ENCODE measurements at regions not wholly inside any gene's neighbourhood (a gene's known extent, or its start where the extent isn't known, plus 50 kb on each side); places are given as distances from the start of the nearest gene placed in this dataset.
A peak's percentile ranks its signal among the peaks of the same experiment; 100 is the strongest.
"Not testable (repeated sequence)": the region's sequence is repeated elsewhere in the genome, so short reads cannot be mapped to it uniquely, and the experiment has no call there.

DNA sequence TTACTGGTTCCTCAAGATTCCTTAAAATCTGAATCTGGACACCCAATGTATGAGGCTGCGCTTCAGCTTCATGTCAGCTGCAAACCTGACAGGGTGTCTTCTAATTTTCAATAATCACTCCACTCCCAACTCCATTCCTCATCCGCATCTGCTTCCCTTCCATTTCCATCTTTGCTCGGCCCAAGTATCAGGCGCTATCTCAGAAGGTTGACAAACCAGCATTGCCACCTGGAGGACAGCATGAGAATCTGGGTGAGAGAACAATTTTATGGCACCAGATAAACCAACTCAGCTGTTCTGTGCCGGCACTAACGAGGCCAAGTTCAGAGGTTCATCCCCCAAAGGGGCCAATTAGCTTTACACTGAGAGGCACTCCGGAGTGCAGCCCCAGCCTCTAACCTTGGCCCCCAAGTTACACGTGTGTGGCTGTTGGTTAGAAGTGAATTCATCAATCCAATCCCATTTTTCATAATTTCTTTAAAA, 79.1 kb upstream of the LMO2 start:
- DNase-seq = no peak

DNA sequence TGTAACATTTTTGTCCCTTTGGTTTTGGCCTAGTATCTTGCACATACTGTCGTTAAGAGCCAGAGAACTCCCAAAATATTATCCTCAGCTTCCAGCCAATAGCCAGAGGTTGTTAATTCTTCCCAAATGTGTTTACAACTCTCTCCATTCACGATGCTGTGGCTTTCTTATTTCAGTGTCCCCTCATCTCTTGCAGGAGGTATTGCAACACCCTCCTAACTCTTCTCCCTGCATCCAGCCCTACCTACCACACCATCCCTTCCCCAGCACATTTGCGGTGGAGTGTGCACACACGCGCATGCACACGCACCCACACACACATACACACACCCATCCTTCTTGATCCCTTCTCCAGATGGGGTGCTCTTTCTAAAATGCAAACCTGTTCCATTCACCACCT, 75.6 kb upstream of the LMO2 start:
- DNase-seq = no peak

DNA sequence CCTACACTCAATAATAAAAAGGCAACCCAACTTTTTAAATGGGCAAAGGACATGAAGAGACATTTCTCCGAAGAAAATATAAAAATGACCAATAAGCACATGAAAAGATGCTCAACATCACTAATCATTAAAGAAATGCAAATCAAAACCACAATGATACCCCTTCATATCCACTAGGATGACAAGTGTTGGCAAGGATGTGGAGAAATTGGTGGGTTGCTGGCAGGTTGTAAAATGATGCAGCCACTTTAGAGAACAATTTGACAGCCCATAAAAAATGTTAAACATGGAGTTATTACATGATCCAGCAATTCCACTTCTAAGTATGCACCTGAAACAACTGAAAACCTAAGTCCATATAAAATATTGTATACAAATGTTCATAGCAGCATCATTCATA, 73.2 kb upstream of the LMO2 start:
- DNase-seq = no peak

DNA sequence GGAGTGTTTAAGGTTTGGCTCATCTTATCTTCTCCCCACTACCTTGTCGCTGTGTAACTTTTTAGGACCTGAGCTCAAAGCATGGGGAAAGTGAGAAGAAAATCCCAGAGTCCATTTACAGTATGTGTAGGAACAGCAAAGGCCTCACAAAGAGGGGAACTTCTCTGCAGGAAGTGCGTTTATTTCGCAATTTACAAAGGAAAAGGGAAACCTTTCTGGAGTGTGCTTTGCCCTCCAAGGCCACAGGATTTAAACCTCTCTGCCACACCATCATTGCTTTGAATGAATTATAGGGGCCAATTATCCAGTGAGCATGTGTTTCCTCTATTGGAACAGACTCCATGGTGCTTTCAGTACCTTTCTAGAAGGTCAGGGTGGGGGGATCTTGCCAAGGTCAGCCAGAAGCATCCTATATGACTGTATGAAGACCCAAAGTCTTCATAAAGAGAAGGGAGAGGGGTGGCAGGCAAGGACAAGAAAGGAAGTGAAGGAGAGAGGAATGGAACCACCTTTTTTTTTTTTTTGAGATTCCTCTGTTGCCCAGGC, 68.1 kb upstream of the LMO2 start:
- DNase-seq = no peak

DNA sequence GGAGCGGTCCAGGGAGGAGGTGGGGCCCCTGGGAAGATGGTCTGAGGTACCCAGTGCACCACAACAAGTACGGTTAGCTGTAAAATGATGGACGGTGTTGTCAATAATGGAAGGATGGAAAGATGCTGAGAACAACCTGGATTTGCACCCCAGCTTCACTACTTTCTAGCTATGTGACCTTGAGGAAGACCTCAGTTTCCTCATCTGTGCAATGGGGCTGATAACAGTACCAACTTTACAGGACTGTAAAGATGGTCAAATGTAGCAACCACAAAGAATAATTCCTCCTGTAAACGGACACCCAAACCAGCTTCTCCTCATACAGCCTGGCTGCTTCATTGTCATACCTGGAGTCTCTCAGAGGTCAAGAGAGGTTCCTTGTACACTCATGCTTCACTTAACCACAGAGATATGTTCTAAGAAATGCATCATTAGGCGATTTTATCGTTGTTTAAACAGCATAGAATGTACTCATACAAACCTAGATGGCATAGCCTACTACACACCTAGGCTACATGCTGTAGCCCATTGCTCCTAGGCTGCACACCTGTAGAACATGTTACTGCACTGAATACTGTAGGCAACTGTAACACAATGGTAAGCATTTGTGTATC, 65.5 kb upstream of the LMO2 start:
- no peak for DNase-seq

DNA sequence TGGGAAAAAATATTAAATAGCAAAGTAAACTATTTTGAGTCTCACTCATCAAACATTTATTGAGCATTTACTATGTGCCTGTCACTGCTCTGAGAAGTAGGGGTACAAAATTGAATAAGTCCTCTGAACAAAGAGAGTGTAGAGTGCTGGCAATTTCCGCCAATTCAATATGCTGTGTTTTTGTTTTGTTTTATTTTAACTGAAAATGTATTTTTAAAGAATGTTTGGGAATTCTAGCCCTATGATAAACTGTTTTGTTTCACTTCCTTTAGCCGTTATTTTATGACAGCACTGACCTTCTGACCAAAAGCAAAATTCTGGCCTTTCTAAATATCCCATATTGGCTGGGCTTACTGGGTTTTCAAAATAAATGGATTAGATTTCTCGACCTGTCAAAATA, 64.7 kb upstream of the LMO2 start:
- DNase-seq = no peak

DNA sequence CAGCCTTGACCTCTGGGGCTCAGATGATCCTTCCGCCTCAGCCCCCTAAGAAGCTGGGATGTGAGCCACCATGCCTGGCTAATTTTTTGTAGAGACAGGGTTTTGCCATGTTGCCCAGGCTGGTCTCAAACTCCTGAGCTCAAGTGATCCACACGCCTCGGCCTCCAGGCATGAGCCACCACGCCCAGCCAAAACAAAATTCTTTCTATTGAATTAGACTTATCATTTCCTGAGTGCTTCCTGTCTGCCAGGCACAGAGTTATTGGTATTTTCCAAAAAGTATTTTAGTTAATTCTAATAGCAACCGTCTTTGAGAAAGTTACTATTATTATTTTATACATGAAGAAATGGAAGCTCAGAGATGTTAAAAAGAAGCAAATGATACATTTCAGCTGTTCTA, 61.4 kb upstream of the LMO2 start:
- no peak for DNase-seq

DNA sequence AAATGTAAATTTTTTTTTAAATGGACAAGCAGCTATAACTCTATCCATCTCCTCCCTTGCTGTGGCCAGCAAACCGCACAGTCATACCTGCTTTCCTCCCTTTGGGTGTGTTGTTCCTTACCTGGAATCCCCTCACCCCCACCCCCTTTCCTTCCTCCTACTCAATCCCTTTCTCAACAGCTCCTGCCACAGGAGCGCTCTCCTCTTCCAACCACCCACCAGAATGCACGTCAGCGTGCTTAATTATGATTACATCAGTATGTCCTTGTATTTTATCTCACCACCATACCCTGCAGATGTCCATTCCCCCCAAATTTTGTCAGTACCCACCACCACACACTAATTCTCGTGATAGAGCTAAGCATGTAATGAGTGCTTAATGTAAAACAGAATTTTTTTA, 60.9 kb upstream of the LMO2 start:
- no peak for DNase-seq

DNA sequence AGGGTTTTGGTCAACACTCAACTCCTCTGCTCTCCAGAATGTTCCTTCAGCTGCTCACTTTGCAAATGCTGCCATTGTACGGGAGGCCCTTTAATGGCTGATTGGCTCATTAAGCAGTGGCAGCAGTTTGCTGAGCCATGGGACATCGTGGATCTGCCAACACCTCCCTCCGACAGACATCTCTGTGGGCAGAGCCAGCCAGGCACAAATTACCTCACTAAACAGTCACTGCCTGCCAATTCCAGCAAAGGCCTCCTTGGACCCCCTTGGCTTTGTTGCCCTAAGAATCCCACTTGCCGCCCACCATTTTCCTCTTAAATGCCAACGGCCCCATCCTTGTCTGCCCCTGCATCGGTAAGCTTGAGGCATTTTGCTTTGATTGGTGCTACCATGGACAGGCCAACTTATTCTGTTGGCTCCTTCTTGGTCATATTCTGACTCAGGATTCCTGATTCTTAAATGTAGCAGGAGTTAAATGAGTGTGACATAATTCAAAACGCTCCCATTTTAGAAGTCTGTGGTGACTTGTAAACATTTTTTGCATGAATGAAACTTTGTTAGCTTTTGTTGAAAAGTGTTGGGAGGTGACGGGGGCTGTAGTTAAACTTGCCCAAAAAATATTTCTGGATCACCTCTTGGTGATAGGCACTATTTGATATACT, 57.5 kb upstream of the LMO2 start:
- DNase-seq = peak; percentile 78

DNA sequence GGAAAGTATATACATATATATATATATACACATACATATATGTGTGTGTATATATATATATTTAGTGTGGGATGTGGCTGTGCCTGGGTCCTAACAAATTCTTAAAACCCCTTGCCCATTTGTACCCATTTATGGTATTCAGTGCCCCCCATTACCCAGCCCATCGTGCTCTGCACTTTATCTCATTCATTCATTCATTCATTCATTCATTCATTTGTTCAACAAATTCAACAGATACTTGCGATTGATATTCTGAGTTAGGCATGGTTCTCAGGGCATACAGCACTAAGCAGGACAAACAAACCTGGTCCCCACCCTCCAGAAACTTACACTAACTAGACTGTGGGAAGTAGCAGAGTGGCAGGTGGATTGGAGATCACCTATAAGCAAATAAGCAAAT, 56.6 kb upstream of the LMO2 start:
- DNase-seq = no peak

DNA sequence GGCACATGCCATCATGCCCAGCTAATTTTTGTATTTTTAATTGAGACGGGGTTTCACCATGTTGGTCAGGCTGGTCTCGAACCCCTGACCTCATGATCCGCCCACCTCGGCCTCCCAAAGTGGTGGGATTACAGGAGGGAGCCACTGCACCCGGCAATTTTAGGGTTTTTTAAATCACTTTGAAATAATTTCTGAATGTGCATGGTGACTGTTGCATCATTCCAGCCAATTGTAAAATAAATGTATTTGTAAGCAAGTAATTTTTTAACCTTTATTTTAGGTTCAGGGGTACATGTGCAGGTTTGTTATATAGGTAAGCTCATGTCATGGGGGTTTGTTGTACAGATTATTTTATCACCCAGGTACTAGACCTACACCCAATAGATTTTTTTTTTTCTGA, 56.0 kb upstream of the LMO2 start:
- DNase-seq = not testable (repeated sequence)

DNA sequence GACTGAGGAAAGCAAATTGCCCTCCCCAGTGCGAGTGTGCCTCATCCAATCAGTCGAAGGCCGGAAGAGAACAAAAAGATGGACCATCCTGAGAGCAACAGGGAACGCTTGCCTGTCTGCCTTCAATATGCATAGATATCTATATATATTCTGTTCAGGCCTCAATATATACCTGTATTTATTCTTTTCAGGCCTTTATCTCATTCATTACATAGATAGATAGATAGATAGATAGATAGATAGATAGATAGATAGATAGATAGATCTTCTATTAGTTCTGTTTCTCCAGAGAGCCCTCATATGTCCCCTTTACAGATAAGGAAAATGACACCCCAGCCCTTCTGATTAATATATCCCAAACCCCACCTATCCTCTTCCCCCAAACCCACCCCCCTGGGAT, 55.1 kb upstream of the LMO2 start:
- no peak for DNase-seq

DNA sequence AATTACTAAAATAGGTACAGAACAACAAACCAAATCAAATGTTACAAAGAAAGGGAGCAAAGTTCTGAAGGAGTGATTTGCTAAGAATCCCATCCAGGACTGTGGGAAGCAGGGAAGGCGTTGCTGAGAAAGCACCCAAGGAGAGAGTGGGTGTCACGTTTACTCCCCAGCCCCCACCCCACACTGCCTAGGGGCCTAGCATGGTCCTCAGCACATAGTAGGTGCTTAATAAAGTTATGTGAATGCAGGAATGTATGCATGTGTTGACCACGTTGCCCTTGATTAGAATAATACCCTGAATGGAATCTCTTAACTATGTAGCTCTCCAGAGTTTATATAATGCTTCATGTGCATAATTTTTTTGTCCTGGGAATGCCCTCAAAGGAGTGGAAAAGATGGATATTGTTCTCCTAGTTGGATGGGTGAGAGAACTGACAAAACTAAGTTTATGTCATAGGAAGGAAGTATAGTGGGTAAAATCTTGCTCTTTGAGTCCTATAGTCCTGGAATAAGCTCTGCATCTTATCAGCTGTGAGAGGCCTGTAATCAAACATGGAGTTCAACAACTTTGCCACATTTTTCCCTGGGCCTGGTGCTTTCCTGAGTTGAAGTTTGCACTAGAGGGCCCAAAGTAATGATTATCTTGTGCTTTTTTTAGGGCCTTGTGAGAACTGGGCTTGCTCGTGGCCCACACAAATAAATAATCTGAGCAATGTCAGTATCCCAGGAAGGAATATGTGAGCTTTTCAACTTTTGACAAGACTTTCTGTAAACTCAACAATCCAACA, 53.8 kb upstream of the LMO2 start:
- DNase-seq = no peak

DNA sequence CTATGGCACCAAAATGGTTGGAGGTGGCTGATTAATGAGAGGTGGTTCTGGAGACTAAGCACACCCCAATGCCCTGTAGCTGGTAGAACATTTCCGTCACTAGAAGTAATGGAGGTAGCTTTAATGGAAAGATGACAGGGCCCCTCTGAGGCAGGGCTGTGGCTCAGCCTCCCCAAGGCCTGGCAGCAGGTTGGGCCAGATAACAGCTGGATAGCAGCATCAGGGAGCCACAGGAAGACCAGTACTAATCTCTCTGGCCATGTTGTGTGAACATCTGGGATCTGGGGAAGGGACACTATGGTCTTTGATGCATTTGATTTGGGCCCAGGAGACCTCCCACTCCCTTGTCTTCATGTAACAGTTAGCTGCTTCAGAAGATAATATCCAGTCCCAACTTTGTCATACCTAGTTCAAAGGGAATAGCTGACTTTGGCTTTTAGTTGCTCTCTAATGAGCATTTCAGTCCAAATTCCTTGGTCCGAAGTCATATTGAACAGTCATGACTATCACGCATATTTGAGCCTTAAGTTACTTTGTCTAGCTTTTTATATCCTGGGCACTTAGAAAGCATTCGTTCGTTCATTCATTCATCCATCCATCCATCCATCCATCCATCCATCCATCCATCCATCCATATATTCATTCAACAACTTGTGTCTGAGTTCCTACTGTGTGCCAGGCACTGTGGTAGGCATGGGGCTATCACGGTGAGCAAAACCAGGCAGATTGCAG, 53.0 kb upstream of the LMO2 start:
- no peak for DNase-seq

DNA sequence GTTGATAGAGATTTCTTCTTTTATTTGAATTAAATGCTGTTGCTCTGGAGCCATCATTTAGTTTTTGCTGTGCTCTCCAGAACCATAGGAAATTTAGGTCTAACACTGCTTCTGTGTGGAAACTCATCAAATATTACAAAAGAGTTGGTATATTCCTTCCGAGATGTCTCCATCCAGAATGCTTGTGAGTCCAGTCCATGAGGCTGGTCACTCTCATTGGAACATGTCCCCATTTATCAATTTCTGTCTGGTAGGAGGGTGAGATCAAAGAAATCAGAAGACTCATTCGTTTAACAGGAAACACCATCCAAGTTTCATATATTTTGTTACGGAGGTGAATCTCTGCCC, 52.4 kb upstream of the LMO2 start:
- DNase-seq = no peak

DNA sequence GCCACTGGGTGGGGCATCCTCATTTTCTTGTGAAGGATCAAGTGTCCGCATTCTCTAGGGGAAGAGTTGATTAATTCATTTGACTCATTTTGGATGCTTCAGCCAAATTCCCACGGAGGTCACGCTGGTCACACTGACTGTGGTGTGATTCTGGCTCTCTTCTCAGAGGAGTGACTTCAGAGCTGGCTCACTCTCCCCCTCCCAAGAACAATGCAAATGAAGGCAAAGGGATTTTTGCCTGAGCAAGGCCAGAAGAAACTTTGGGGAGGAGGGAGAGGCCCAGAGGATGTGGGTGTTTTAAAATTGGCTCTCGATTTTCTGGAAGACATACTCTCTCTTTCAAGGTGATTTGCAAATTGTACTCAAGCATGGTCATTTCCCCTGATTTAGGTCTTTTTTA, 51.1 kb upstream of the LMO2 start:
- no peak for DNase-seq

DNA sequence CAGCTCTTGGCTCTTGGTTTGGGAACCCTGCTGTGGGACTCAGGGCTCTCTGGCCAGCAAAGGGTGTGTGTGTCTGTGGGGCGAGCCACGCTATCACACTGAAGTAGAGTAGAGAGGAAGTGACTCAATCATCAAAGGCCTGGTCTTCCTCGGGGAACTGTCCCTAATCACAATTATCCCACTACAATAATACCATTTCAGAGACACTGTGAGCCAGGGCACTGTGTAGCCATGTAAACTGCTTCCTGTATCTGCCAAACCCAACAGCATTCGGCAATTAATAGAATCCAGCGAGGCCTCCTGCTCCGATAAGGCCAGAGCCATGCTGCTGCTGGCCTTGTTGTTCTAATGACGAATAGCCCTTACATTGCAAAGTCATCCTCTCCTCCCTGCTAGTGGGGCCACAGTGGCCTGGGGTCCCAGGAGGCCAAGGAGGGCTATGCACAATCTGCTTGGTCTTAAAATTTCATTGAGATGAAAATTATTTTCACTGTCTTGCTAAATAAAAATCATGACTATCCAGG, 49.8 kb upstream of the LMO2 start:
- no peak for DNase-seq
